A549 (cell line): ENCODE measurements at regions not wholly inside any gene's neighbourhood (a gene's known extent, or its start where the extent isn't known, plus 50 kb on each side); places are given as distances from the start of the nearest gene placed in this dataset.

Experiments
- ATAC-seq, 2 experiments: fragments of 200-7000 bp in 1 of 2; fragments of >200 bp in 1 of 2; cut with Nextera tagmentation in 1 of 2; cut with Tn5 transposase in 1 of 2; 3 replicates each; pipeline versions ENCODE4 v1.8.0 to v1.9.1; 2018 to 2020; ENCODE audit warnings: mild to moderate bottlenecking in 1 of 2, moderate library complexity in 1 of 2
- CTCF ChIA-PET: fragments of 300-600 bp; sonication (Branson Sonifier 250); formaldehyde crosslinking; extraction: SDS; loops from one replicate; lab custom pipeline; 2021; ENCODE audit warnings: antibody characterized with exemption, inconsistent platforms; lab: Yijun Ruan, JAX
- POLR2A ChIA-PET: fragments of 350-600 bp; formaldehyde crosslinking; extraction: SDS; loops from one replicate; lab custom pipeline; 2021; ENCODE audit warnings: antibody characterized with exemption, inconsistent platforms; lab: Yijun Ruan, JAX
- DNase-seq, 2 experiments: peaks; one replicate each; pipeline versions ENCODE4 v3.0.0 to v3.0.0-alpha.2; 2011 to 2016; ENCODE audit warnings: low read depth in 1 of 2, low spot score in 1 of 2
- FAIRE-seq: peaks from 2 replicates; lab custom pipeline; 2011; peaks lifted over from hg19 to GRCh38; lab: Jason Lieb, UNC
- H3K27ac ChIP-seq, 2 experiments: fragments of >200 bp; sonication (Bioruptor Twin); formaldehyde crosslinking; 3 replicates each; pipeline ENCODE4 v1.5.1; 2016 to 2017
- H3K4me1 ChIP-seq: fragments of >200 bp; sonication (Bioruptor Twin); formaldehyde crosslinking; 3 replicates; pipeline ENCODE4 v1.6.1; 2016
- H3K4me2 ChIP-seq: fragments of >200 bp; sonication (Bioruptor Twin); formaldehyde crosslinking; 3 replicates; pipeline ENCODE4 v1.6.1; 2016
- H3K4me3 ChIP-seq: fragments of >200 bp; sonication (Bioruptor Twin); formaldehyde crosslinking; 3 replicates; pipeline ENCODE4 v1.5.1; 2016
- H3K9me3 ChIP-seq: fragments of >200 bp; sonication (Bioruptor Twin); formaldehyde crosslinking; 3 replicates; pipeline ENCODE4 v1.6.1; 2016
- FOSL2 ChIP-seq, 2 experiments: fragments of 450-650 bp in 1 of 2; fragments of >200 bp in 1 of 2; sonication (Bioruptor Twin) in 1 of 2; formaldehyde crosslinking; IDR thresholded peaks; 2 replicates each; pipeline versions ENCODE4 v1.5.0 to v1.6.1; 2016 to 2020; ENCODE audit warnings: mild to moderate bottlenecking in 1 of 2, moderate library complexity in 1 of 2
- FOXS1 ChIP-seq: fragments of 250-450 bp; sonication (Bioruptor Pico); IDR thresholded peaks from 2 replicates; pipeline ENCODE4 v1.5.0; 2020; ENCODE audit warnings: mild to moderate bottlenecking, moderate library complexity
- HEYL ChIP-seq: fragments of 250-450 bp; sonication (Bioruptor Pico); IDR thresholded peaks from 2 replicates; pipeline ENCODE4 v1.8.0; 2021; ENCODE audit warnings: mild to moderate bottlenecking, moderate library complexity
- HOXB13 ChIP-seq: fragments of 250-450 bp; sonication (Bioruptor Pico); IDR thresholded peaks from 2 replicates; pipeline ENCODE4 v1.5.0; 2020; ENCODE audit warnings: low read depth, mild to moderate bottlenecking, moderate library complexity
- JUN ChIP-seq, 2 experiments: fragments of >200 bp; sonication (Bioruptor Twin); formaldehyde crosslinking; IDR thresholded peaks; 2 replicates in 1 of 2; 3 replicates in 1 of 2; pipeline ENCODE4 v1.6.1; 2016 to 2017
- KDM1A ChIP-seq: fragments of 200-600 bp; sonication (generic); IDR thresholded peaks from 2 replicates; pipeline ENCODE4 v1.6.1; 2016; ENCODE audit warnings: low read depth, mild to moderate bottlenecking
- KDM5A ChIP-seq: fragments of 200-600 bp; sonication (generic); IDR thresholded peaks from 2 replicates; pipeline ENCODE4 v1.6.1; 2016; ENCODE audit warnings: antibody characterized with exemption, mild to moderate bottlenecking
- MAFK ChIP-seq: fragments of 450-650 bp; IDR thresholded peaks from 2 replicates; pipeline ENCODE4 v1.6.1; 2014; ENCODE audit not compliant: partially characterized antibody
- NFE2L2 ChIP-seq: fragments of 150-350 bp; conservative IDR thresholded peaks from 2 replicates; pipeline ENCODE4 v1.6.1; 2014; ENCODE audit warnings: low read length
- NR3C1 ChIP-seq: fragments of >200 bp; sonication (Bioruptor Twin); formaldehyde crosslinking; IDR thresholded peaks from 3 replicates; pipeline ENCODE4 v1.6.1; 2017
- POLR2A ChIP-seq: IDR thresholded peaks from 2 replicates; pipeline ENCODE4 v1.6.1; 2012; ENCODE audit warnings: mild to moderate bottlenecking, low read length
- RARB ChIP-seq: fragments of 250-450 bp; sonication (Bioruptor Pico); IDR thresholded peaks from 2 replicates; pipeline ENCODE4 v1.8.0; 2021; ENCODE audit warnings: mild to moderate bottlenecking, moderate library complexity
- TP53 ChIP-seq: fragments of 250-450 bp; sonication (Bioruptor Pico); IDR thresholded peaks from 2 replicates; pipeline ENCODE4 v1.5.0; 2021; ENCODE audit warnings: mild to moderate bottlenecking, moderate library complexity
- ZC3H11A ChIP-seq: fragments of 450-650 bp; IDR thresholded peaks from 2 replicates; pipeline ENCODE4 v1.6.1; 2014; ENCODE audit warnings: antibody characterized with exemption, mild to moderate bottlenecking
- WGBS: methylation state at CpG from one replicate; pipeline ENCODE4 v1.1.6; 2017; ENCODE audit errors: missing lambda C conversion rate; 5-methylcytosine and 5-hydroxymethylcytosine counted together
- TF ChIP-seq, protein P1 (sequence below): fragments of 200-600 bp; sonication (generic); IDR thresholded peaks from 2 replicates; pipeline ENCODE4 v1.6.1; 2016; ENCODE audit warnings: antibody characterized with exemption, mild to moderate bottlenecking, moderate library complexity
- TF ChIP-seq, protein P2 (sequence below): IDR thresholded peaks from 2 replicates; pipeline ENCODE4 v1.6.1; 2012
- TF ChIP-seq, protein P3 (sequence below): fragments of >200 bp; sonication (Bioruptor Twin); formaldehyde crosslinking; IDR thresholded peaks from 2 replicates; pipeline ENCODE4 v1.6.1; 2016

DNA sequence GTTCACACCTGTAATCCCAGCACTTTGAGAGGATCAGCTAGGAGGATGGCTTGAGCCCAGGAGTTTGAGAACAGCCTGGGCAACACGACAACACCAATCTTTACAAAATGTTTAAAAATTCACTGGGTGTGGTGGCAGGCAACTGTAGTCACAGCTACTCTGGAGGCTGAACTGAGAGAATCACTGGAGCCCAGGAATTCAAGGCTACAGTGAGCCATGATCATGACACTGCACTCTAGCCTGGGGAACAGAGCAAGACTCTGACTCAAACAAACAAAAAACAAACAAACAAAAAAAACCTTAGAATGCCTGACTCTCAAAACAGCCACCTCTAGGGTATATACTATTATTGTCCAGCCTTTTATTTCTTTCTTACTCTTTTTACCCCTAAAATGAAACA is 56.5 kb upstream of the PAPSS2 start:
- Histone ChIP-seq H3K4me3 (no peak overlapping the region), H3K27ac (peak overlapping the region; percentile 2 to 63; a peak in 5 of 6 replicates), H3K9me3 (no peaks in the 10 kb centered on the region), H3K4me1 (peaks cover 17% of the 10 kb centered on the region), H3K4me2 (0 out of 3 replicates have a peak overlapping the region, but pooled peaks have one; percentile 33)
- POLR2A ChIA-PET = no interaction called here
- DNase-seq (peak in 1 of 2 experiments; percentile 57), ATAC-seq (peak; percentile 8 to 89; a peak in 4 of 6 replicates), FAIRE-seq (no peak)
- 11% methylated on average over 1 of the region's 1 CpG for WGBS
- CTCF ChIA-PET = no interaction called here
- TF ChIP-seq POLR2A (no peak), MAFK (peak; percentile 25), FOSL2 (IDR thresholded peaks at IDR 0.05) (no peak), FOSL2 (CRISPR knock-in tag; IDR thresholded peaks at IDR 0.05) (peak; percentile 13; the same call in 1 of the 2 replicates)

DNA sequence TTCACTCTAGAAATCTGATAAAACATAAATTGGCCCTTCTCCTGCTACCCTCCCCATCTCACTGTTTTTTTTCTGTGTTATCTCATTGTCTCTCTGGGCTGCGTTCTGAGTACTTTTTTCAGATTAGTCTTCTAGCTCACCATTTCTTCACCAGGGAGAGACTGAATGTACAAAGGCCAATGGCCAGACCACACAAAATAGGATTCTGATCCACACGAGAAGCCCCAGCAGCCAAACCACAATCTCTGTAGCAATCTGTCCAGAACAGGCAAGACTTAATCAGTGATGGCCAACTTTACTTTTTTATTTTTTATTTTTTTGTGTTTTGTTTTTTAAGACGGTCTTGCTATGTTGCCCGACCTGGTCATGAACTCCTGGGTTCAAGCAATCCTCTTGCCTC is 55.9 kb upstream of the PAPSS2 start:
- no peak for FAIRE-seq
- POLR2A ChIA-PET = no interaction called here
- Histone ChIP-seq H3K4me1 (peaks cover 17% of the 10 kb centered on the region), H3K27ac (peak overlapping the region; percentile 2 to 63; a peak in 3 of 6 replicates), H3K9me3 (no peaks in the 10 kb centered on the region), H3K4me2 (0 out of 3 replicates have a peak overlapping the region, but pooled peaks have one; percentile 33), H3K4me3 (no peak overlapping the region)
- CTCF ChIA-PET = no interaction called here
- no peak for DNase-seq
- no peak for TF ChIP-seq TP53
- no peak for TF ChIP-seq ZC3H11A
- no peak for TF ChIP-seq RARB (CRISPR knock-in tag)
- no peak for TF ChIP-seq HEYL (CRISPR knock-in tag)
- no peak for TF ChIP-seq NR3C1
- no peak for ATAC-seq
- WGBS = 82% methylated on average over 4 of the region's 4 CpGs

DNA sequence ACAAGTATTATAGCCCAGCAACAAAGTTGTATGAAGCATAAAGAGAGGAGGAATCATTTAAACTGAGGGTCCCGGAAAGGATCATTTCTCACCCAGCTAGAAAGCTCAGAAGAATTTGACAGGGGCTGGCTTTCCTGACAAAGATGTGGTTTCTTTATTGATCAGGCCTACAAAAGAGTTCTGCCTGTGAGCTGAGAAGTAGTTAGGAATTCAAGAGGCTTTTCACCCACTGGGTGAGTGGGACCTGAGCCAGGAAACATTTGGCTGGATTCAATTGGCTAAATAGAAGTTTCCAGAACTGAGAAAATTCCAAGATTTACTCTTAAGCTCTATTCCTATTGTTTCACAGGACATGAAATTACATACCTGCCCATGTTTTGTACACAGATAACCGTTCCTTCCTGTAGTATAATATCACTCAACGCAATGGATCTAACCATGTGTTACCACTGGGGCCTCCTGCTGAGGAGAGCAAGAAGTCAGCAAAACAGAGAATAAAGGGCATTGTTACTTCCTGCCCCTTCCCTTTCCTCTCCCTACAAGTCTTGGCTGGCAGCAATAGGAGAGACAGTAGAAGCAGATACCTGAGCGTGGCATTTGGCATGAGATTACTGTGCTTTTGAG is 53.9 kb upstream of the PAPSS2 start:
- POLR2A ChIA-PET = no interaction called here
- ATAC-seq (no peak; a peak in 1 of 6 replicates), DNase-seq (no peak), FAIRE-seq (no peak)
- no peaks in the 10 kb centered on the region for H3K9me3 ChIP-seq
- H3K27ac ChIP-seq = peak overlapping the region in 1 of 2 experiments; percentile 3; a peak in 2 of 6 replicates
- H3K4me1 ChIP-seq = peaks cover 17% of the 10 kb centered on the region
- TF ChIP-seq KDM5A (no peak), KDM1A (no peak), FOXS1 (CRISPR knock-in tag) (no peak), NFE2L2 (no peak), JUN (IDR thresholded peaks at IDR 0.05) (no peak), RARB (CRISPR knock-in tag) (no peak), HOXB13 (CRISPR knock-in tag) (no peak)
- TF ChIP-seq, protein P1, sequence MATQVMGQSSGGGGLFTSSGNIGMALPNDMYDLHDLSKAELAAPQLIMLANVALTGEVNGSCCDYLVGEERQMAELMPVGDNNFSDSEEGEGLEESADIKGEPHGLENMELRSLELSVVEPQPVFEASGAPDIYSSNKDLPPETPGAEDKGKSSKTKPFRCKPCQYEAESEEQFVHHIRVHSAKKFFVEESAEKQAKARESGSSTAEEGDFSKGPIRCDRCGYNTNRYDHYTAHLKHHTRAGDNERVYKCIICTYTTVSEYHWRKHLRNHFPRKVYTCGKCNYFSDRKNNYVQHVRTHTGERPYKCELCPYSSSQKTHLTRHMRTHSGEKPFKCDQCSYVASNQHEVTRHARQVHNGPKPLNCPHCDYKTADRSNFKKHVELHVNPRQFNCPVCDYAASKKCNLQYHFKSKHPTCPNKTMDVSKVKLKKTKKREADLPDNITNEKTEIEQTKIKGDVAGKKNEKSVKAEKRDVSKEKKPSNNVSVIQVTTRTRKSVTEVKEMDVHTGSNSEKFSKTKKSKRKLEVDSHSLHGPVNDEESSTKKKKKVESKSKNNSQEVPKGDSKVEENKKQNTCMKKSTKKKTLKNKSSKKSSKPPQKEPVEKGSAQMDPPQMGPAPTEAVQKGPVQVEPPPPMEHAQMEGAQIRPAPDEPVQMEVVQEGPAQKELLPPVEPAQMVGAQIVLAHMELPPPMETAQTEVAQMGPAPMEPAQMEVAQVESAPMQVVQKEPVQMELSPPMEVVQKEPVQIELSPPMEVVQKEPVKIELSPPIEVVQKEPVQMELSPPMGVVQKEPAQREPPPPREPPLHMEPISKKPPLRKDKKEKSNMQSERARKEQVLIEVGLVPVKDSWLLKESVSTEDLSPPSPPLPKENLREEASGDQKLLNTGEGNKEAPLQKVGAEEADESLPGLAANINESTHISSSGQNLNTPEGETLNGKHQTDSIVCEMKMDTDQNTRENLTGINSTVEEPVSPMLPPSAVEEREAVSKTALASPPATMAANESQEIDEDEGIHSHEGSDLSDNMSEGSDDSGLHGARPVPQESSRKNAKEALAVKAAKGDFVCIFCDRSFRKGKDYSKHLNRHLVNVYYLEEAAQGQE = no peak
- TF ChIP-seq, protein P2, sequence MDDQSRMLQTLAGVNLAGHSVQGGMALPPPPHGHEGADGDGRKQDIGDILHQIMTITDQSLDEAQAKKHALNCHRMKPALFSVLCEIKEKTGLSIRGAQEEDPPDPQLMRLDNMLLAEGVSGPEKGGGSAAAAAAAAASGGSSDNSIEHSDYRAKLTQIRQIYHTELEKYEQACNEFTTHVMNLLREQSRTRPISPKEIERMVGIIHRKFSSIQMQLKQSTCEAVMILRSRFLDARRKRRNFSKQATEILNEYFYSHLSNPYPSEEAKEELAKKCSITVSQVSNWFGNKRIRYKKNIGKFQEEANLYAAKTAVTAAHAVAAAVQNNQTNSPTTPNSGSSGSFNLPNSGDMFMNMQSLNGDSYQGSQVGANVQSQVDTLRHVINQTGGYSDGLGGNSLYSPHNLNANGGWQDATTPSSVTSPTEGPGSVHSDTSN = no peak
- TF ChIP-seq, protein P3, sequence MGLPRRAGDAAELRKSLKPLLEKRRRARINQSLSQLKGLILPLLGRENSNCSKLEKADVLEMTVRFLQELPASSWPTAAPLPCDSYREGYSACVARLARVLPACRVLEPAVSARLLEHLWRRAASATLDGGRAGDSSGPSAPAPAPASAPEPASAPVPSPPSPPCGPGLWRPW = no peak
- no peak overlapping the region for H3K4me3 ChIP-seq
- 81% methylated on average over 4 of the region's 4 CpGs for WGBS
- no peak overlapping the region for H3K4me2 ChIP-seq
- CTCF ChIA-PET = interaction anchor here (1.0 to 1.3 kb wide), 3 partner anchors 12 to 129 kb away, joined by 3 to 5 read pairs (median 4); no protein-coding TSS in a partner anchor
